22Rv1 (cell line): ENCODE measurements at regions not wholly inside any gene's neighbourhood (a gene's known extent, or its start where the extent isn't known, plus 50 kb on each side); places are given as distances from the start of the nearest gene placed in this dataset.

Source experiments
- CTCF ChIP-seq: fragments of 450-650 bp; IDR thresholded peaks from 2 replicates; pipeline ENCODE4 v1.5.1; 2017; ENCODE audit warnings: mild to moderate bottlenecking
- ZFX ChIP-seq: fragments of 450-650 bp; IDR thresholded peaks from 2 replicates; pipeline ENCODE4 v1.6.1; 2017; ENCODE audit warnings: antibody characterized with exemption, borderline replicate concordance

- TF ChIP-seq CTCF (no peak), ZFX (no peak)
Measured at GRCh38 chr20:40775561-40776146, 86.6 kb upstream of the MAFB start.
